ENCODE measurements at regions not wholly inside any gene's neighbourhood (a gene's known extent, or its start where the extent isn't known, plus 50 kb on each side); places are given as distances from the start of the nearest gene placed in this dataset.

- Mint-ChIP-seq H3K27ac (no peak overlapping the region), H3K9me3 (no peaks in the 10 kb centered on the region)
- intact Hi-C loops (cut with micrococcal nuclease): no loop called here
These were observed 249.3 kb upstream of the APCDD1 start for GRCh38 chr18:10205151-10205550.

GRCh38 chr18:10207682-10208345 lies 246.6 kb upstream of the APCDD1 start:
- H3K27me3 Mint-ChIP-seq (ENCODE audit: insufficient read depth): peaks cover 6% of the 10 kb centered on the region
- no peaks in the 10 kb centered on the region for H3K4me1 Mint-ChIP-seq (ENCODE audit: low read depth)
- intact Hi-C loops (cut with micrococcal nuclease): no loop called here
- DNase-seq (ENCODE audit: low spot score): no peak
- no peak overlapping the region for H3K27ac Mint-ChIP-seq
- H3K9me3 Mint-ChIP-seq: peaks cover 5% of the 10 kb centered on the region
- H3K36me3 Mint-ChIP-seq (ENCODE audit: low read depth): no peaks in the 10 kb centered on the region
- H3K4me3 Mint-ChIP-seq: no peak overlapping the region

More at GRCh38 chr18:10205151-10205550, 249.3 kb upstream of the APCDD1 start:
- Mint-ChIP-seq H3K36me3 (ENCODE audit: low read depth) (no peaks in the 10 kb centered on the region), H3K27me3 (ENCODE audit: insufficient read depth) (peaks cover 6% of the 10 kb centered on the region), H3K4me1 (ENCODE audit: low read depth) (no peaks in the 10 kb centered on the region), H3K4me3 (no peak overlapping the region)
- no peak for DNase-seq (ENCODE audit: low spot score)

- peaks cover 5% of the 10 kb centered on the region for H3K9me3 Mint-ChIP-seq
- no peaks in the 10 kb centered on the region for H3K36me3 Mint-ChIP-seq (ENCODE audit: low read depth)
- intact Hi-C loops (cut with micrococcal nuclease): no loop called here
- H3K27ac Mint-ChIP-seq: no peak overlapping the region
- no peak for DNase-seq (ENCODE audit: low spot score)
- no peaks in the 10 kb centered on the region for H3K4me1 Mint-ChIP-seq (ENCODE audit: low read depth)
- peaks cover 4% of the 10 kb centered on the region for H3K27me3 Mint-ChIP-seq (ENCODE audit: insufficient read depth)
- no peak overlapping the region for H3K4me3 Mint-ChIP-seq
These were observed 245.1 kb upstream of the APCDD1 start for GRCh38 chr18:10209302-10209701.

GRCh38 chr18:10210057-10210633 lies 244.3 kb upstream of the APCDD1 start:
- Mint-ChIP-seq H3K9me3 (peaks cover 5% of the 10 kb centered on the region), H3K36me3 (ENCODE audit: low read depth) (no peaks in the 10 kb centered on the region), H3K27me3 (ENCODE audit: insufficient read depth) (peaks cover 4% of the 10 kb centered on the region), H3K4me1 (ENCODE audit: low read depth) (peaks cover 6% of the 10 kb centered on the region), H3K4me3 (no peak overlapping the region), H3K27ac (no peak overlapping the region)
- no peak for DNase-seq (ENCODE audit: low spot score)
- intact Hi-C loops (cut with micrococcal nuclease): loop anchor here (10.0 kb wide), 2 partner anchors 285 to 315 kb away; partner anchors contain the start of gene NAPG

GRCh38 chr18:10213526-10213925 lies 240.9 kb upstream of the APCDD1 start:
- DNase-seq (ENCODE audit: low spot score): peak; percentile 21
- Mint-ChIP-seq H3K4me3 (no peak overlapping the region), H3K9me3 (peaks cover 10% of the 10 kb centered on the region), H3K27ac (no peak overlapping the region), H3K4me1 (ENCODE audit: low read depth) (peaks cover 13% of the 10 kb centered on the region), H3K36me3 (ENCODE audit: low read depth) (no peaks in the 10 kb centered on the region), H3K27me3 (ENCODE audit: insufficient read depth) (peaks cover 7% of the 10 kb centered on the region)
- intact Hi-C loops (cut with micrococcal nuclease): loop anchor here (1.0 to 10.0 kb wide), 3 partner anchors 90 to 311 kb away; partner anchors contain the start of gene NAPG

GRCh38 chr18:10215446-10215845 lies 239.0 kb upstream of the APCDD1 start:
- peaks cover 14% of the 10 kb centered on the region for H3K9me3 Mint-ChIP-seq
- intact Hi-C loops (cut with micrococcal nuclease): loop anchor here (10.0 kb wide), 2 partner anchors 279 to 309 kb away; partner anchors contain the start of gene NAPG
- H3K27ac Mint-ChIP-seq: no peak overlapping the region
- H3K4me3 Mint-ChIP-seq: no peak overlapping the region
- peaks cover 13% of the 10 kb centered on the region for H3K4me1 Mint-ChIP-seq (ENCODE audit: low read depth)
- DNase-seq (ENCODE audit: low spot score): no peak
- H3K36me3 Mint-ChIP-seq (ENCODE audit: low read depth): no peaks in the 10 kb centered on the region
- H3K27me3 Mint-ChIP-seq (ENCODE audit: insufficient read depth): peaks cover 12% of the 10 kb centered on the region

- intact Hi-C loops (cut with micrococcal nuclease): loop anchor here (10.0 kb wide), 2 partner anchors 278 to 308 kb away; partner anchors contain the start of gene NAPG
- H3K27me3 Mint-ChIP-seq (ENCODE audit: insufficient read depth): peaks cover 17% of the 10 kb centered on the region
- H3K27ac Mint-ChIP-seq: no peak overlapping the region
- no peak overlapping the region for H3K4me3 Mint-ChIP-seq
- no peak for DNase-seq (ENCODE audit: low spot score)
- peaks cover 19% of the 10 kb centered on the region for H3K9me3 Mint-ChIP-seq
- H3K36me3 Mint-ChIP-seq (ENCODE audit: low read depth): no peaks in the 10 kb centered on the region
- peaks cover 13% of the 10 kb centered on the region for H3K4me1 Mint-ChIP-seq (ENCODE audit: low read depth)
These were observed 237.6 kb upstream of the APCDD1 start for GRCh38 chr18:10216791-10217190.

GRCh38 chr18:10217211-10217610 lies 237.2 kb upstream of the APCDD1 start:
- DNase-seq (ENCODE audit: low spot score): no peak
- H3K4me3 Mint-ChIP-seq: no peak overlapping the region
- H3K27ac Mint-ChIP-seq: no peak overlapping the region
- H3K27me3 Mint-ChIP-seq (ENCODE audit: insufficient read depth): peaks cover 18% of the 10 kb centered on the region
- H3K4me1 Mint-ChIP-seq (ENCODE audit: low read depth): peaks cover 13% of the 10 kb centered on the region
- intact Hi-C loops (cut with micrococcal nuclease): loop anchor here (10.0 kb wide), 2 partner anchors 278 to 308 kb away; partner anchors contain the start of gene NAPG
- peaks cover 15% of the 10 kb centered on the region for H3K9me3 Mint-ChIP-seq
- H3K36me3 Mint-ChIP-seq (ENCODE audit: low read depth): no peaks in the 10 kb centered on the region

- Mint-ChIP-seq H3K9me3 (peaks cover 16% of the 10 kb centered on the region), H3K27ac (no peak overlapping the region), H3K27me3 (ENCODE audit: insufficient read depth) (peaks cover 6% of the 10 kb centered on the region), H3K4me1 (ENCODE audit: low read depth) (no peaks in the 10 kb centered on the region), H3K4me3 (no peak overlapping the region), H3K36me3 (ENCODE audit: low read depth) (no peaks in the 10 kb centered on the region)
- no peak for DNase-seq (ENCODE audit: low spot score)
- intact Hi-C loops (cut with micrococcal nuclease): no loop called here
These were observed 229.1 kb upstream of the APCDD1 start for GRCh38 chr18:10225300-10225699.

- no peaks in the 10 kb centered on the region for H3K36me3 Mint-ChIP-seq (ENCODE audit: low read depth)
- no peak overlapping the region for H3K4me3 Mint-ChIP-seq
- no peaks in the 10 kb centered on the region for H3K27me3 Mint-ChIP-seq (ENCODE audit: insufficient read depth)
- intact Hi-C loops (cut with micrococcal nuclease): no loop called here
- no peaks in the 10 kb centered on the region for H3K4me1 Mint-ChIP-seq (ENCODE audit: low read depth)
- H3K27ac Mint-ChIP-seq: no peak overlapping the region
- peaks cover 14% of the 10 kb centered on the region for H3K9me3 Mint-ChIP-seq
- DNase-seq (ENCODE audit: low spot score): no peak
These were observed 227.5 kb upstream of the APCDD1 start for GRCh38 chr18:10226971-10227370.

- H3K4me3 Mint-ChIP-seq: no peak overlapping the region
- H3K27ac Mint-ChIP-seq: no peak overlapping the region
- H3K9me3 Mint-ChIP-seq: peaks cover 17% of the 10 kb centered on the region
- H3K27me3 Mint-ChIP-seq (ENCODE audit: insufficient read depth): no peaks in the 10 kb centered on the region
- H3K36me3 Mint-ChIP-seq (ENCODE audit: low read depth): no peaks in the 10 kb centered on the region
- intact Hi-C loops (cut with micrococcal nuclease): no loop called here
- no peaks in the 10 kb centered on the region for H3K4me1 Mint-ChIP-seq (ENCODE audit: low read depth)
- DNase-seq (ENCODE audit: low spot score): no peak
These were observed 226.1 kb upstream of the APCDD1 start for GRCh38 chr18:10228326-10228725.

- Mint-ChIP-seq H3K9me3 (peaks cover 13% of the 10 kb centered on the region), H3K27me3 (ENCODE audit: insufficient read depth) (no peaks in the 10 kb centered on the region), H3K4me1 (ENCODE audit: low read depth) (no peaks in the 10 kb centered on the region), H3K36me3 (ENCODE audit: low read depth) (no peaks in the 10 kb centered on the region), H3K4me3 (no peak overlapping the region), H3K27ac (no peak overlapping the region)
- DNase-seq (ENCODE audit: low spot score): no peak
- intact Hi-C loops (cut with micrococcal nuclease): no loop called here
These were observed 225.0 kb upstream of the APCDD1 start for GRCh38 chr18:10229458-10229857.

GRCh38 chr18:10230072-10230471 lies 224.4 kb upstream of the APCDD1 start:
- Mint-ChIP-seq H3K27ac (no peak overlapping the region), H3K36me3 (ENCODE audit: low read depth) (no peaks in the 10 kb centered on the region), H3K9me3 (peaks cover 11% of the 10 kb centered on the region), H3K4me1 (ENCODE audit: low read depth) (no peaks in the 10 kb centered on the region), H3K27me3 (ENCODE audit: insufficient read depth) (no peaks in the 10 kb centered on the region), H3K4me3 (no peak overlapping the region)
- DNase-seq (ENCODE audit: low spot score): no peak
- intact Hi-C loops (cut with micrococcal nuclease): no loop called here
